PC-3 (cell line): ENCODE measurements at regions not wholly inside any gene's neighbourhood (a gene's known extent, or its start where the extent isn't known, plus 50 kb on each side); places are given as distances from the start of the nearest gene placed in this dataset.

ENCODE experiments used
- CTCF ChIP-seq: fragments of 300-600 bp; sonication (generic); conservative IDR thresholded peaks from 2 replicates; pipeline ENCODE4 v1.5.1; 2017; ENCODE audit warnings: antibody characterized with exemption, low read depth, mild to moderate bottlenecking, low read length
- EZH2 ChIP-seq: fragments of 300-600 bp; sonication (generic); IDR thresholded peaks from one replicate; pipeline ENCODE4 v1.6.1; 2017; ENCODE audit warnings: antibody characterized with exemption, mild to moderate bottlenecking, low read length; ENCODE audit not compliant: unreplicated experiment
- EZH2phosphoT487 ChIP-seq: fragments of 300-600 bp; sonication (generic); IDR thresholded peaks from 2 replicates; pipeline ENCODE4 v1.6.1; 2018; ENCODE audit warnings: mild to moderate bottlenecking, antibody characterized with exemption, low read length, borderline replicate concordance

GRCh38 chr6:44676246-44676790 lies 288.8 kb downstream of the CDC5L start:
- TF ChIP-seq EZH2 (no peak), CTCF (no peak), EZH2phosphoT487 (no peak)
